ENCODE measurements at regions not wholly inside any gene's neighbourhood (a gene's known extent, or its start where the extent isn't known, plus 50 kb on each side); places are given as distances from the start of the nearest gene placed in this dataset.

GRCh38 chrX:38965888-38966287 is 164.6 kb downstream of the MID1IP1 start:
- TF ChIP-seq CTCF (IDR thresholded peaks at IDR 0.05; ENCODE audit: low read depth, low read length), result no peak
- H3K4me3 ChIP-seq (ENCODE audit: low read depth, low read length), result no peak overlapping the region
- in situ Hi-C loops (cut with HindIII; ENCODE audit: low sequenced_read_pairs), result no loop called here
- no peak for DNase-seq (ENCODE audit: low read depth, low spot score)

- DNase-seq (ENCODE audit: low read depth, low spot score), result no peak
- in situ Hi-C loops (cut with HindIII; ENCODE audit: low sequenced_read_pairs), result no loop called here
- no peak for TF ChIP-seq CTCF (IDR thresholded peaks at IDR 0.05; ENCODE audit: low read depth, low read length)
- H3K4me3 ChIP-seq (ENCODE audit: low read depth, low read length), result no peak overlapping the region
These were observed 167.3 kb downstream of the MID1IP1 start for GRCh38 chrX:38968344-38969216.

- no peak for TF ChIP-seq CTCF (IDR thresholded peaks at IDR 0.05; ENCODE audit: low read depth, low read length)
- in situ Hi-C loops (cut with HindIII; ENCODE audit: low sequenced_read_pairs), result no loop called here
These were observed 168.8 kb downstream of the MID1IP1 start for GRCh38 chrX:38970074-38970473.

GRCh38 chrX:38970845-38971244 is 169.6 kb downstream of the MID1IP1 start:
- in situ Hi-C loops (cut with HindIII; ENCODE audit: low sequenced_read_pairs), result no loop called here
- no peak for DNase-seq (ENCODE audit: low read depth, low spot score)
- no peak overlapping the region for H3K4me3 ChIP-seq (ENCODE audit: low read depth, low read length)
- no peak for TF ChIP-seq CTCF (IDR thresholded peaks at IDR 0.05; ENCODE audit: low read depth, low read length)

More at GRCh38 chrX:38970074-38970473, 168.8 kb downstream of the MID1IP1 start:
- DNase-seq (ENCODE audit: low read depth, low spot score), result no peak
- H3K4me3 ChIP-seq (ENCODE audit: low read depth, low read length), result no peak overlapping the region

- DNase-seq (ENCODE audit: low read depth, low spot score), result no peak
- in situ Hi-C loops (cut with HindIII; ENCODE audit: low sequenced_read_pairs), result no loop called here
- H3K4me3 ChIP-seq (ENCODE audit: low read depth, low read length), result no peak overlapping the region
- TF ChIP-seq CTCF (IDR thresholded peaks at IDR 0.05; ENCODE audit: low read depth, low read length), result no peak
These were observed 172.1 kb downstream of the MID1IP1 start for GRCh38 chrX:38973322-38973721.

GRCh38 chrX:38974542-38974941 is 173.3 kb downstream of the MID1IP1 start:
- H3K4me3 ChIP-seq (ENCODE audit: low read depth, low read length), result no peak overlapping the region
- TF ChIP-seq CTCF (IDR thresholded peaks at IDR 0.05; ENCODE audit: low read depth, low read length), result no peak
- in situ Hi-C loops (cut with HindIII; ENCODE audit: low sequenced_read_pairs), result no loop called here
- no peak for DNase-seq (ENCODE audit: low read depth, low spot score)
